GM18907 (cell line): ENCODE measurements at regions not wholly inside any gene's neighbourhood (a gene's known extent, or its start where the extent isn't known, plus 50 kb on each side); places are given as distances from the start of the nearest gene placed in this dataset.

Experiments
- ATAC-seq: cut with Tn5 transposase; IDR thresholded peaks from one replicate; pipeline ENCODE4 v1.9.1; 2021; ENCODE audit warnings: mild to moderate bottlenecking, moderate library complexity; ENCODE audit not compliant: unreplicated experiment

DNA sequence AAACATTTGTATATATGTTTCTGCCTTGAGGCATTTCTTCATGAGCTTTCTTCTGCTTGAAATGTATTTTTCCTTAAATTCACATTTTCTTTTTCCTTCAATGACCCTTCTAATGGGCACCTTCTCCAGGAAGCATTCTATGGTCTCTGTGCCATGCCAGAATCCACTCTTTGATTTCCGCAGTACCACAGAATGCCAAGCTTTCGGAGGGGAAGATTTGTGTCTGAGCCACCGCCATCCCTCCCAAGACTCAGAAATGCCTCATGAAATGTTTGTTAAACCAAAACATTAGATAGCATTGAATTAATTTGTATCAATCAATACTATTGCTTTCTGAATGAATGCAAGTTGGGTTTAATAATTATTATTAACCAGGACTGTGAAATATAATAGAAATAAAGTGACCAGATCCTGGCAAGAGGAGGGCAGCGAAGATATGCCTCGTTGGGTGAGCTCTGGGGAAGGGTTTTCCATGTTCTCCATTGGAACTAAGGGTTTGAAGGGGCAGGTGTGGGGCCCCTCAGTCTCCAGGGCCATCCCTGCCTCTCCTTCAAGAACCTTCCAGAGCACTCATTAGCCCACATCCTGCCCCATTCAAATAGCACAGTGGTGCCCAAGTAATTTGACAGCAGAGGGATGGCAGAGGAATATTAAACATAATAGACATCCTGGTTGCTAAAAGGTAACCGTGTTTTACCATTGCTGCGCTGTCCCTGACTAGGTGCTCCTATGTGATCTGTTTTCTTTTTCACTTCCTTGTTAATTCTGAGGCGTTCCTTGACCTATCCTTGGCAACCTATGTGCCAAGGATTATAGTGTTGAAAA lies 189.6 kb downstream of the MYCN start:
- no peak for ATAC-seq

DNA sequence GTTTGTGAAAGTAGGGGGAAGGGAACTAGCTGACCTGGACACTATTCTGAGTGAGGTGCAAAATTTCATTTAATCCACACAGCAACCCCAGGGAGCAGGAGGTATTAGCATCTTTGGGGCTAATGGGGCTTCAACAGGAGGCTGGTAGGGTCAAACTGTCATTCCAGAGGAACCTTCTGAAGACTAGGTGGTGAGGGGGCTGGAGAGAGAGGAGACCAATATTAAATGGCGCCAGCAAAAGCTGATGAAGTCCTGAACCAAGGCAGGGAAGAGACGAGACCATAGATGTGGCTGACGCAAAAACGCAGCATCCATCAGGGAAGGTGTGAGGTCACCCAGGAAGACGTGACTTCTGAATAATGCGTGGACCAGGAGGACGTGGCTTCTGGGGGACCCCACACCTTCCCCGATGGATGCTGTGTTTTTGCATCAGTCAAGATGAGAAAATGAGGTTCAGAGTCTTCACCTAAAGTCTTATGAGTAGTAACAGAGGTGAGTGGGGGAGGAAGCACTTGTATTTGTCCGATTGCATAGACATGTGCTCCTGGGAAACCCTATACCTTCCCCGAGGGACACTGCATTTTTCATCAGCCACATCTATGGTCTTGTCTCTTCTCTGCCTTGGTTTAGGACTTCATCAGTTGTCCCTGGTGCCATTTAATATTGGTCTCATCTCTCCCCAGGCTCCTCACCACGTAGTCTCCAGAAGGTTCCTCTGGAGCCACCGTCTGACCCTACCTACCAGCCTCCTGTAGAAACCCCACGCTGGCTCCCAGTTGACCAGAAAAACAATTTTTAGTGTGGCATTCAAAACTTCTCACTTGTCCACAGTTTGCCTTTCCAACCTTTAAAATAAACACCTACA lies 188.6 kb downstream of the MYCN start:
- no peak for ATAC-seq

GRCh38 chr2:16127958-16128357 lies 187.6 kb downstream of the MYCN start:
- no peak for ATAC-seq

GRCh38 chr2:16127276-16127940 lies 187.1 kb downstream of the MYCN start:
- ATAC-seq, result no peak

- ATAC-seq, result no peak
Measured at GRCh38 chr2:16126517-16127275, 186.3 kb downstream of the MYCN start.

DNA sequence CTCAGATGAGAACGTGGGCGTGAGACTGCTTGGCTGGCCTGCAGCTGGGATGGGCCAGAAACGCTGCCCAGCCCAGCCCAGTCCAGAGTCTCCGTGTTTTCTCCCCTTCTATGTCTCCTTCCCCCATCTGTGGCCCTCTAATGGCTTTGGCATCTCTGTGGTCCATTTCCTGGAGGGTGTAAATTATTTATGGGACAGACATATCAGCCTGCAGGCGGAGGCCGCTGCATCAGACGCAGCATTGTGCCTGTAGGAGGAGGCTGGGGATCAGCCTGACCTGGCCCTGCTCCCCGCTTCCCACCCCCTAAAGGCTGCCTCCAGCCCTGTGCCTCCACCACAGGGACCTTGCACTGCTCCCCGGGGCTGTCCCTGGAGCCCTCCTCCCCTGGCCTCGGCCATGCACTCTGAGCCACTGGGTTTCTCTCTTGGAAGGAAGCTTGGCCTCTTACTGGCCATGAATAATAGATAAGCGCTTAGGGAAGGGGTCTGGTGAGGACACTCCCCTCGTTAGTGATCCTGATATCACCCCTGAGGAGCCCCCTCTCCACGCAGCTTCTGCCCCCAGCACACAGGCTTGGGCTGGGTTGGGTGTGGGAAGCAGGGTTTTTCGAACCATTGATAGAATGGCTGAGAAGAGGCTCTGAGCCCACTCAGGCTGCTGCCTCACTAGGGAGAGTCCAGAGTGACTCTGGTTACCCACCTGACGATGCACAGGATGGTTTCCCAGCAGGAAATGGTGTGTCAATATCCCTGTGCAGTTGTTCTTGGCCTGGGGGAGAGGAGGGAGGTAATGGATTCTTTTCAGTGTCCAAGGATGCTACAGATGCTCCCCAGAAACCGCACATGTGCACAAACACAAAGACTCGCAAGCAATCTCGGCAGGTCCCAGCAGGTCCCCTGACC lies 185.5 kb downstream of the MYCN start:
- no peak for ATAC-seq

GRCh38 chr2:16124881-16125613 lies 184.7 kb downstream of the MYCN start:
- ATAC-seq, result no peak

DNA sequence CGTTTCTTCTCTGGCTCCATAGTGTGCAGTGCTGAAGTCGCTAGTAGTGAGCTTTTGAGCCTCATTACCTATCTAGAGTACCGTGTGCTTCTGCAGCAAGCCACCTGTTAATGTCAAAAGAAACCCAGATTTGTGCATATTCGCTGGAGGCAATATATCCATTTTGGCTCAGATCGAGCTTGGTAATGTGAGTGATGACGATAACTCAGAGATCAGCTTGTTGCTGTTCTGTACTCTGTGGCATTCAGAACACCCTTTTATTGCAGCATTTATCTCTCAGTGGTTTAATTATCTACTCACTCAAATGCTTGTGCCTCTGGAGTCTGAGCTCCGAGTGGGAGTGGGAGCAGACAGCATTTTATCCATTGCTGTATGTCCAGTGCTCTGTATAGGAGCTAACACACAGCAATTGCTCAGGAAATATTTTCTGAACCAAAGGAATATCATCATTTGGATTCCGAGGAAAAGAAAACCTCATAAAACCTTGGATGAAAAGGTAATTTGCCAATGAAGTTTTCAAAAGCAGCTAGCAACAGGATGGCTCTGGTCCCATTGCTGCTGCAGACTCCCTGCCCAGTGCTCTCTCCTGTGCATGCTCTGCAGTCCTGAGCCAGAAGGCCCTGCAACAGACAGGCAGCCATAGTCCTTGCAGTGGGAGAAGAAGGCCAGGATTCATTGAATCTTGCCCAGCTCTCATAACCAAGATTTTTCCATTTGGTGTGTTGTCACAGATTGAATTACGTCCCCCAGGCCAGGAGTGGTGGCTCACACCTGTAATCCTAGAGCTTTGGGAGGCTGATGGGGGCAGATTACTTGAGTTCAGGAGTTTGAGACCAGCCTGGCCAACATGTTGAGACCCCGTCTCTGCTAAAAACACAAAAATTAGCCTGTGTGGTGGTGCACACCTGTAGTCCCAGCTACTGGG lies 183.8 kb downstream of the MYCN start:
- ATAC-seq, result no peak

DNA sequence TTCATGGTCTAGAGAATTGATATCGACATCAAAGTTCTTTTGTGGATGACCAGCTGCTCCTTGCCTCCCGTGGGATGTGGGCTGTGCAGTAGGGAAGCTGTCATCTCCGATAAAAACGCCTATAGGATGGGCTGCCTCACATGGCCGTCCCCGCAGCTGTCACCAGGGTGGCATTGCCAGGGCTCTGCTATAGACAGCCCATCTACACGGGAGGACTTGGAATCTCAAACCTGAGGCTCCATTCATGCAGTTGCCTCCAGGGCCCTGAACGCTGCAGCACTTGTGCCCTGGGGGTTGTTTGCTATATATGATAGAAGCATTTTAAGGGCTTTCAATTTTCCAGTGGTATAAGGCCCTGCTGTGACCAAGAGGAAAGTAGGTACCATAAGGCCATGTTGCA lies 183.1 kb downstream of the MYCN start:
- ATAC-seq, result no peak

DNA sequence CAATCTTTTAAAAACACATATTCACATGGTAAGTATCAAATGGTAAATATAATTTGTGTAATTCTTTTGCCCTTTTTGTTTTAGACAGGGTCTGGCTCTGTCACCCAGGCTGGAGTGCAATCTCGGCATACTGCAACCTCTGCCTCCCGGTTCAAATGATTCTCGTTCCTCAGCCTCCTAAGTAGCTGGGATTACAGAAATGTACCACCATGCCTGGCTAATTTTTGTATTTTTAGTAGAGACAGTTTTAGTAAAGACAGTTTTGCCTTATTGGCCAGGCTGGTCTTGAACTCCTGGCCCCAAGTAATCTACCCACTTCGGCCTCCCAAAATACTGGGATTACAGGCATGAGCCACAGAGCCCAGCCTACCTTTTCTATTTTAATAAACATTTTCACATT lies 182.2 kb downstream of the MYCN start:
- no peak for ATAC-seq

DNA sequence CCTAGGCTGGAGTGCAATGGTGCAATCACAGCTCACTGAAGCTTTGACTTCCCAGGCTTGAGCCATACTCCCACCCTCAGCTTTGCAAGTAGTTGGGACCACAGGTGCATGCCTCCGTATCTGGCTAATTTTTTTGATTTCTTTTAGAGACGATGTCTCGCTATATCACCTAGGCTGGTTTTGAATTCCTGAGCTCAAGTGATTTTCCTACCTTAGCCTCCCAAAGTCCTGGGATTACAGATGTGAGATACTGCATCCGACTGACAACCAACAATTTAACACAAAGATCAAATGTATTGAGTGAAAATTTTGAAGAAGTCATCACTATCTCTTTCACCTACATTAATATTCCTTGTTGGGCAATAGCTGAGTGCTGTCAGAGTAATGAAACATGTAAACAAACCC lies 181.6 kb downstream of the MYCN start:
- ATAC-seq, result no peak

GRCh38 chr2:16121231-16121985 lies 181.1 kb downstream of the MYCN start:
- ATAC-seq, result no peak

DNA sequence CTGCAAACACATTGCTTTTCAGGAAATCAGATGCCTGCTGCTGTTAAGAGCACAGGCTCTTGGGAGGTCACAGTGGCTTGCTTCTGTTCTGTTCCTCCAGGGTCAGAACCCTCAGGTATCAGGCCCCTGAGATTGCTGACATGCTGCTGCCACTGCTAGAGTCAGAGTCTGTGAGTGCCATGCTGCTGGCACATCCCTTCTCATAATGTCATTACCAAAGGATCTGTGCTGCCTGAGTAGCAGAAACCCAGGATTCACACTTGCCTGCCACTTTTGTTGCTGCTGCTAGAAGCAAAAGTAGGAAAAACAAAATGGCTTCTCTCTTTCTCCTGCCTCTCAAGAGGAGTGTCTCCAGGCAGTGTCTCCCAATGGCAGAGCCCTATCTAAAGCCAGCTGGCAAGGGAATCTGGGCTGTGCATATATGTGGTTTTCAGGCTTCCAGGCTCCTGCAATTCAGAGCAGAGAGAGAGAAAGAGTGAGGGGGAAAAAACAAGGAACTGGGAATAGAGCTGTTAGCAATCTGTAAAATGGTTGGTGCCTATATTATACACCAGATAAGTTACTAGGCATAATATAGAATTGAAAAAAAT lies 180.3 kb downstream of the MYCN start:
- no peak for ATAC-seq

- ATAC-seq, result no peak
Measured at GRCh38 chr2:16119741-16120140, 179.4 kb downstream of the MYCN start.

DNA sequence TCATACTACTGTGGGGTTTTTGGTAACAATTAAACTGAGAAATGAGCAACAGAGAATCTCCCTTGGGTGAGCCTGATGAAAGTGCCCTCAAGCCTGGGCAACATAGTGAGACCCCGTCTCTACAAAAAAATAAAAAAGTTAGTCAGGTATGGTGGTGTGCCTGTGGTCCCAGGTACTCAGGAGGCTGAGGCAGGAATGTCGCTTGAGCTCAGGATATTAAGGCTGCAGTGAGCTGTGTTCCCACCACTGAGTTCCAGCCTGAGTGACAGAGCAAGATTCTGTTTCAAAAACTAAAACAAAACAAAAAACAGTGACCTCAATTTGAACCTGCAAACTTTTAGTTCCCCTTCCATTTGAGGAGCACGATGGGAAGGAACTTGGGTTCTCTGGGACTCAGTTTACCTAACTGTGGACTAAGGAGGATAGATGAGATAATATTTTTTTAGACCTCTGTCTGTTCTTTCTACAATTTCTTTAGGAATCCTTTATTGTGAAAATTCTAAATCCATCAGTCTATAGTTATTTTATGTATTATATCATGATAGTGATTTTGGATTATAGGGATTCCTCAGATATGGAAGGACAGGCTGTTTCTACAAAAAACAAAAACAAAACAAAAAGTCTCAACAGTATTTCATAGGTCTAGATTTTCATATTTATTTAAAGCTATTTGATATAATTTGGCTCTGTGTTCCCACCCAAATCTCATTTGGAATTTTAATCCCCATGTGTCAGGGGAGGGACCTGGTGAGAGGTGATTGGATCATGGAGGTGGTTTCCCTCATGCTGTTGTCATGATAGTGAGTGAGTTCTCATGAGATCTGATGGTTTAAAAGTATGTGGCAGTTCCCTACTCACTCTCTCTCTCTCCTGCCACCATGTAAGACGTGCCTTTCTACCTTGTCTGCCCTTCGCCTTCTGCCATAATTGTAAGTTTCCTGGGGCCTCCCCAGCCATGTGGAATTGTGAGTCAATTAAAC lies 178.6 kb downstream of the MYCN start:
- no peak for ATAC-seq
